GM21367 (cell line): ENCODE measurements at regions not wholly inside any gene's neighbourhood (a gene's known extent, or its start where the extent isn't known, plus 50 kb on each side); places are given as distances from the start of the nearest gene placed in this dataset.
"Not testable (repeated sequence)": the region's sequence is repeated elsewhere in the genome, so short reads cannot be mapped to it uniquely, and the experiment has no call there.

Experiments used
- ATAC-seq: cut with Tn5 transposase; IDR thresholded peaks from one replicate; pipeline ENCODE4 v1.9.1; 2021; ENCODE audit not compliant: unreplicated experiment

GRCh38 chr20:25852968-25853717 lies 156.5 kb upstream of the ZNF337 start:
- not testable (repeated sequence) for ATAC-seq

GRCh38 chr20:25850133-25850532 lies 153.5 kb upstream of the ZNF337 start:
- ATAC-seq, result not testable (repeated sequence)

- ATAC-seq, result no peak
These were observed 151.6 kb upstream of the ZNF337 start for GRCh38 chr20:25848222-25848621.

GRCh38 chr20:25844640-25845039 lies 148.0 kb upstream of the ZNF337 start:
- not testable (repeated sequence) for ATAC-seq

GRCh38 chr20:25813511-25813910 lies 116.9 kb upstream of the ZNF337 start:
- ATAC-seq, result not testable (repeated sequence)

GRCh38 chr20:25798174-25798993 lies 101.7 kb upstream of the ZNF337 start:
- ATAC-seq, result not testable (repeated sequence)

GRCh38 chr20:25797062-25797461 lies 100.4 kb upstream of the ZNF337 start:
- not testable (repeated sequence) for ATAC-seq

- ATAC-seq, result not testable (repeated sequence)
These were observed 80.6 kb upstream of the ZNF337 start for GRCh38 chr20:25777241-25777640.

GRCh38 chr20:25774711-25775110 lies 78.1 kb upstream of the ZNF337 start:
- ATAC-seq, result not testable (repeated sequence)

- not testable (repeated sequence) for ATAC-seq
These were observed 77.5 kb upstream of the ZNF337 start for GRCh38 chr20:25774203-25774602.

GRCh38 chr20:25772437-25772836 lies 75.8 kb upstream of the ZNF337 start:
- ATAC-seq, result not testable (repeated sequence)

- ATAC-seq, result not testable (repeated sequence)
These were observed 75.2 kb upstream of the ZNF337 start for GRCh38 chr20:25771818-25772217.

- ATAC-seq, result no peak
These were observed 64.9 kb upstream of the ZNF337 start for GRCh38 chr20:25761596-25761995.

GRCh38 chr20:25761046-25761445 lies 64.4 kb upstream of the ZNF337 start:
- ATAC-seq, result not testable (repeated sequence)

- peak; percentile 84 for ATAC-seq
These were observed 54.4 kb upstream of the ZNF337 start for GRCh38 chr20:25750765-25751696.

GRCh38 chr20:25750220-25750764 lies 53.6 kb upstream of the ZNF337 start:
- ATAC-seq, result no peak

- no peak for ATAC-seq
These were observed 53.0 kb upstream of the ZNF337 start for GRCh38 chr20:25749649-25750048.
